Lower leg skin (tissue), 3 donors: ENCODE measurements at regions not wholly inside any gene's neighbourhood (a gene's known extent, or its start where the extent isn't known, plus 50 kb on each side); places are given as distances from the start of the nearest gene placed in this dataset.

ENCODE experiments used
- POLR2A ChIP-seq, 2 donors: fragments of 450-650 bp; IDR thresholded peaks; one replicate each; pipeline ENCODE4 v1.6.1; 2016 to 2017; ENCODE audit warnings: antibody characterized with exemption in 2 of 2, mild to moderate bottlenecking in 1 of 2, moderate library complexity in 1 of 2
- TF ChIP-seq, protein P1 (sequence below), 3 donors: fragments of 450-650 bp; IDR thresholded peaks; one replicate each; pipeline ENCODE4 v1.5.1; 2016; ENCODE audit warnings: antibody characterized with exemption in 3 of 3, mild to moderate bottlenecking in 3 of 3, moderate library complexity in 2 of 3

DNA sequence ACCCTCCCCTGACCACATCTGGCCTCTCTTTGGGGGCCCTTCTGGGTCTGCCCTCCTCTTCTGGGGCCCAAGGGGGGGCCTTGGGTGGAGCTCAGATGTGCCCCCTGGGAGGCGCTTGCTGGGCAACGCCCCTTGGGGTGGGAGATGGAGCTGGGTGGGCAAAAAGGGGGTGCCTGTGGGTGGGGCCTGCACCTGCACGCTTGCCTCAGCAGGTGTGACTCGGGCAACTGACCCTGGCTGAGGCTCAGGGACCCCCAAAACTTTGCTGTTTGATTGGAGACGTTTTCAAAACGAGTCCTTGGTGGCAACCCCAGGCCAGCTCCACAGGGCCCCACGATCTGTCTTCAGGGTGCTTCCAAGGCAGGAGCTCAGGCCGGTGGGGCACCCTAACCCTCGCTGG lies 105.3 kb downstream of the SIK1 start:
- no peak for TF ChIP-seq POLR2A (IDR thresholded peaks at IDR 0.05)
- TF ChIP-seq, protein P1, sequence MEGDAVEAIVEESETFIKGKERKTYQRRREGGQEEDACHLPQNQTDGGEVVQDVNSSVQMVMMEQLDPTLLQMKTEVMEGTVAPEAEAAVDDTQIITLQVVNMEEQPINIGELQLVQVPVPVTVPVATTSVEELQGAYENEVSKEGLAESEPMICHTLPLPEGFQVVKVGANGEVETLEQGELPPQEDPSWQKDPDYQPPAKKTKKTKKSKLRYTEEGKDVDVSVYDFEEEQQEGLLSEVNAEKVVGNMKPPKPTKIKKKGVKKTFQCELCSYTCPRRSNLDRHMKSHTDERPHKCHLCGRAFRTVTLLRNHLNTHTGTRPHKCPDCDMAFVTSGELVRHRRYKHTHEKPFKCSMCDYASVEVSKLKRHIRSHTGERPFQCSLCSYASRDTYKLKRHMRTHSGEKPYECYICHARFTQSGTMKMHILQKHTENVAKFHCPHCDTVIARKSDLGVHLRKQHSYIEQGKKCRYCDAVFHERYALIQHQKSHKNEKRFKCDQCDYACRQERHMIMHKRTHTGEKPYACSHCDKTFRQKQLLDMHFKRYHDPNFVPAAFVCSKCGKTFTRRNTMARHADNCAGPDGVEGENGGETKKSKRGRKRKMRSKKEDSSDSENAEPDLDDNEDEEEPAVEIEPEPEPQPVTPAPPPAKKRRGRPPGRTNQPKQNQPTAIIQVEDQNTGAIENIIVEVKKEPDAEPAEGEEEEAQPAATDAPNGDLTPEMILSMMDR (IDR thresholded peaks at IDR 0.05) = no peak
